K562 (cell line): ENCODE measurements at regions not wholly inside any gene's neighbourhood (a gene's known extent, or its start where the extent isn't known, plus 50 kb on each side); places are given as distances from the start of the nearest gene placed in this dataset.

Source experiments
- GABPA ChIP-seq: fragments of 200-800 bp; sonication (Bioruptor generic); conservative IDR thresholded peaks from 2 replicates; pipeline ENCODE4 v1.6.1; 2016; ENCODE audit warnings: low read depth, missing genetic modification characterization, missing compliant biosample characterization
- HNRNPUL1 ChIP-seq: fragments of 200-400 bp; formaldehyde crosslinking; IDR thresholded peaks from 2 replicates; pipeline ENCODE4 v1.6.1; 2017; ENCODE audit warnings: low read length
- TEAD1 ChIP-seq, 2 experiments: fragments of 450-650 bp in 1 of 2; sonication (generic) in 1 of 2; formaldehyde crosslinking; IDR thresholded peaks; 2 replicates each; pipeline versions ENCODE4 v1.4.0 to v1.8.0; 2020 to 2022; ENCODE audit warnings: mild to moderate bottlenecking in 2 of 2, missing genetic modification reagents in 1 of 2
- ZNF232 ChIP-seq: sonication (generic); formaldehyde crosslinking; IDR thresholded peaks from 2 replicates; pipeline ENCODE4 v1.8.0; 2022; ENCODE audit warnings: mild to moderate bottlenecking, missing genetic modification reagents
- TF ChIP-seq, protein P1 (sequence below): fragments of 450-650 bp; IDR thresholded peaks from 2 replicates; pipeline ENCODE4 v1.6.1; 2016; ENCODE audit warnings: mild to moderate bottlenecking, moderate library complexity

DNA sequence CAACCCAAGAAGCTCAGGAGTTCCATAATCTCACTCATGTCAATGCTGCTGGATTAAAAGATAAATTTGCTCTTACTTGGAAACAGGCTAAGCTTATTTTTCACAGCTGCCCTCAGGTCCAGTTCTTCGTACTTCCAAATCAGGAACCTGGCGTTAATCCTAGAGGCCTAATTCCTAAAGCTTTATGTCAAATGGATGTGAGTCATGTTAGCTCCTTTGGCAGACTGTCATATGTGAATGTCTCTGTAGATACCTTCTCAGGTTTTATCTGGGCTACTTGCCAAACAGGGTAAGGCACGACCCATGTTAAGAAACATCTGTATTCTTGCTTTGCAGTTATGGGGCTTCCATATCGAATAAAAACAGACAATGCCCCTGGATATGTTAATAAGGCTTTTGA, 504.6 kb downstream of the ALG10 start (continued):
- TF ChIP-seq, protein P1, sequence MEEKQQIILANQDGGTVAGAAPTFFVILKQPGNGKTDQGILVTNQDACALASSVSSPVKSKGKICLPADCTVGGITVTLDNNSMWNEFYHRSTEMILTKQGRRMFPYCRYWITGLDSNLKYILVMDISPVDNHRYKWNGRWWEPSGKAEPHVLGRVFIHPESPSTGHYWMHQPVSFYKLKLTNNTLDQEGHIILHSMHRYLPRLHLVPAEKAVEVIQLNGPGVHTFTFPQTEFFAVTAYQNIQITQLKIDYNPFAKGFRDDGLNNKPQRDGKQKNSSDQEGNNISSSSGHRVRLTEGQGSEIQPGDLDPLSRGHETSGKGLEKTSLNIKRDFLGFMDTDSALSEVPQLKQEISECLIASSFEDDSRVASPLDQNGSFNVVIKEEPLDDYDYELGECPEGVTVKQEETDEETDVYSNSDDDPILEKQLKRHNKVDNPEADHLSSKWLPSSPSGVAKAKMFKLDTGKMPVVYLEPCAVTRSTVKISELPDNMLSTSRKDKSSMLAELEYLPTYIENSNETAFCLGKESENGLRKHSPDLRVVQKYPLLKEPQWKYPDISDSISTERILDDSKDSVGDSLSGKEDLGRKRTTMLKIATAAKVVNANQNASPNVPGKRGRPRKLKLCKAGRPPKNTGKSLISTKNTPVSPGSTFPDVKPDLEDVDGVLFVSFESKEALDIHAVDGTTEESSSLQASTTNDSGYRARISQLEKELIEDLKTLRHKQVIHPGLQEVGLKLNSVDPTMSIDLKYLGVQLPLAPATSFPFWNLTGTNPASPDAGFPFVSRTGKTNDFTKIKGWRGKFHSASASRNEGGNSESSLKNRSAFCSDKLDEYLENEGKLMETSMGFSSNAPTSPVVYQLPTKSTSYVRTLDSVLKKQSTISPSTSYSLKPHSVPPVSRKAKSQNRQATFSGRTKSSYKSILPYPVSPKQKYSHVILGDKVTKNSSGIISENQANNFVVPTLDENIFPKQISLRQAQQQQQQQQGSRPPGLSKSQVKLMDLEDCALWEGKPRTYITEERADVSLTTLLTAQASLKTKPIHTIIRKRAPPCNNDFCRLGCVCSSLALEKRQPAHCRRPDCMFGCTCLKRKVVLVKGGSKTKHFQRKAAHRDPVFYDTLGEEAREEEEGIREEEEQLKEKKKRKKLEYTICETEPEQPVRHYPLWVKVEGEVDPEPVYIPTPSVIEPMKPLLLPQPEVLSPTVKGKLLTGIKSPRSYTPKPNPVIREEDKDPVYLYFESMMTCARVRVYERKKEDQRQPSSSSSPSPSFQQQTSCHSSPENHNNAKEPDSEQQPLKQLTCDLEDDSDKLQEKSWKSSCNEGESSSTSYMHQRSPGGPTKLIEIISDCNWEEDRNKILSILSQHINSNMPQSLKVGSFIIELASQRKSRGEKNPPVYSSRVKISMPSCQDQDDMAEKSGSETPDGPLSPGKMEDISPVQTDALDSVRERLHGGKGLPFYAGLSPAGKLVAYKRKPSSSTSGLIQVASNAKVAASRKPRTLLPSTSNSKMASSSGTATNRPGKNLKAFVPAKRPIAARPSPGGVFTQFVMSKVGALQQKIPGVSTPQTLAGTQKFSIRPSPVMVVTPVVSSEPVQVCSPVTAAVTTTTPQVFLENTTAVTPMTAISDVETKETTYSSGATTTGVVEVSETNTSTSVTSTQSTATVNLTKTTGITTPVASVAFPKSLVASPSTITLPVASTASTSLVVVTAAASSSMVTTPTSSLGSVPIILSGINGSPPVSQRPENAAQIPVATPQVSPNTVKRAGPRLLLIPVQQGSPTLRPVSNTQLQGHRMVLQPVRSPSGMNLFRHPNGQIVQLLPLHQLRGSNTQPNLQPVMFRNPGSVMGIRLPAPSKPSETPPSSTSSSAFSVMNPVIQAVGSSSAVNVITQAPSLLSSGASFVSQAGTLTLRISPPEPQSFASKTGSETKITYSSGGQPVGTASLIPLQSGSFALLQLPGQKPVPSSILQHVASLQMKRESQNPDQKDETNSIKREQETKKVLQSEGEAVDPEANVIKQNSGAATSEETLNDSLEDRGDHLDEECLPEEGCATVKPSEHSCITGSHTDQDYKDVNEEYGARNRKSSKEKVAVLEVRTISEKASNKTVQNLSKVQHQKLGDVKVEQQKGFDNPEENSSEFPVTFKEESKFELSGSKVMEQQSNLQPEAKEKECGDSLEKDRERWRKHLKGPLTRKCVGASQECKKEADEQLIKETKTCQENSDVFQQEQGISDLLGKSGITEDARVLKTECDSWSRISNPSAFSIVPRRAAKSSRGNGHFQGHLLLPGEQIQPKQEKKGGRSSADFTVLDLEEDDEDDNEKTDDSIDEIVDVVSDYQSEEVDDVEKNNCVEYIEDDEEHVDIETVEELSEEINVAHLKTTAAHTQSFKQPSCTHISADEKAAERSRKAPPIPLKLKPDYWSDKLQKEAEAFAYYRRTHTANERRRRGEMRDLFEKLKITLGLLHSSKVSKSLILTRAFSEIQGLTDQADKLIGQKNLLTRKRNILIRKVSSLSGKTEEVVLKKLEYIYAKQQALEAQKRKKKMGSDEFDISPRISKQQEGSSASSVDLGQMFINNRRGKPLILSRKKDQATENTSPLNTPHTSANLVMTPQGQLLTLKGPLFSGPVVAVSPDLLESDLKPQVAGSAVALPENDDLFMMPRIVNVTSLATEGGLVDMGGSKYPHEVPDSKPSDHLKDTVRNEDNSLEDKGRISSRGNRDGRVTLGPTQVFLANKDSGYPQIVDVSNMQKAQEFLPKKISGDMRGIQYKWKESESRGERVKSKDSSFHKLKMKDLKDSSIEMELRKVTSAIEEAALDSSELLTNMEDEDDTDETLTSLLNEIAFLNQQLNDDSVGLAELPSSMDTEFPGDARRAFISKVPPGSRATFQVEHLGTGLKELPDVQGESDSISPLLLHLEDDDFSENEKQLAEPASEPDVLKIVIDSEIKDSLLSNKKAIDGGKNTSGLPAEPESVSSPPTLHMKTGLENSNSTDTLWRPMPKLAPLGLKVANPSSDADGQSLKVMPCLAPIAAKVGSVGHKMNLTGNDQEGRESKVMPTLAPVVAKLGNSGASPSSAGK = no peak
- TF ChIP-seq HNRNPUL1 (no peak), ZNF232 (CRISPR knock-in tag) (no peak), GABPA (no peak), TEAD1 (CRISPR knock-in tag; IDR thresholded peaks at IDR 0.05) (no peak)
